ENCODE measurements at regions not wholly inside any gene's neighbourhood (a gene's known extent, or its start where the extent isn't known, plus 50 kb on each side); places are given as distances from the start of the nearest gene placed in this dataset.
"Not testable (repeated sequence)": the region's sequence is repeated elsewhere in the genome, so short reads cannot be mapped to it uniquely, and the experiment has no call there.

DNA sequence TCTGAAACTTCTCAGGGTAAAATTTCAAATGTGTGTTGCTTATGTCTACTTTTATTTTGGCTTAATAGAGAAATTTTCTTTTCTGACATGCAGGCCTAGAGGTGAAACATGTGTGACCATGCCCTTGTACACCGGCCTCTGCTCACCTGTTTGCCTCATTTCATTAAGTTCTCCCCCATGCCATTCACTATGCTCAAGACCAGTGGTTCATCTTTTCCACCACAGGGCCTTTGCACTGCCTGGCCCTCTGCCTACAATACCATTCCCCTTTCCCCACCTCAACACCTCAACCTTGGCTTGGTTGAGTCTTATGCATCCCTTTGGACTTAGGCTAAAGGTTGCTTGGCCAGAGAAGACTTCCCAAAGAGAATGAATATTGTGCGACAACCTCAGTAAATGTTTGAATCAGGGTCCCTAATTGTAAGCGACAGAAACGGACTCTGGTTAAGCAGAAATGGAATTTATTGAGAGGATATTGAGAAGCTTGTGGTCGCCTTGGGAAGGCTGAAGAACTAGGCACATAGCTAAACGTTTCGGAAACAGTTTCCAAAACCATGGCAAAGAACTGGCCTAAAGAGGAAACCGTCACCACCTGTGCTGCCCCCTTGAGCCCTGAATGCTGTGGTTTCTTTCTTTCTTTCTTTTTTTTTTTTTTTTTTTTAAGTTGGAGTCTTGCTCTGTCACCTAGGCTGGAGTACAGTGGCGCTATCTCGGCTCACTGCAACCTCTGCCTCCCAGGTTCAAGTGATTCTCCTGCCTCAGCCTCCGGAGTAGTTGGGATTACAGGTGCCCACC is 152.2 kb downstream of the SOX4 start:
- no peak for DNase-seq

DNA sequence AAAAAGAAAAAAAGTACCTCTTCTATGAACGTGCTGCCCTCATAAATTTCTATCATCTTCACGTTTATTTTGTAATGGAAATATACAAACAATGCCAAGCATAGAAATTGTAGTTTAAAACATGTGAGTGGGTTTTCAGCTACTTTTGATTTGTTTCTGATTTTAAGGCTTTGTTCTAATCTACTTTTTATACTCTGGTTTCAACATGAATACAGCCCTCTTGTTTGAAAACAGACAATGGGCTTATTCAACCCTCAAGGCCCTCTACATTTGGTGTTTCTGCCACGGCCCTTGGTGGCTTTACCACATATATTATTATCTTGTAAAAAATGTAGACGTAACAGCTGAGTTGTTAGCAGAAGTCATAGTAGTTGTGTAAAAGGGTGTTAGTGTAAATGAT is 153.9 kb downstream of the SOX4 start:
- no peak for DNase-seq

DNA sequence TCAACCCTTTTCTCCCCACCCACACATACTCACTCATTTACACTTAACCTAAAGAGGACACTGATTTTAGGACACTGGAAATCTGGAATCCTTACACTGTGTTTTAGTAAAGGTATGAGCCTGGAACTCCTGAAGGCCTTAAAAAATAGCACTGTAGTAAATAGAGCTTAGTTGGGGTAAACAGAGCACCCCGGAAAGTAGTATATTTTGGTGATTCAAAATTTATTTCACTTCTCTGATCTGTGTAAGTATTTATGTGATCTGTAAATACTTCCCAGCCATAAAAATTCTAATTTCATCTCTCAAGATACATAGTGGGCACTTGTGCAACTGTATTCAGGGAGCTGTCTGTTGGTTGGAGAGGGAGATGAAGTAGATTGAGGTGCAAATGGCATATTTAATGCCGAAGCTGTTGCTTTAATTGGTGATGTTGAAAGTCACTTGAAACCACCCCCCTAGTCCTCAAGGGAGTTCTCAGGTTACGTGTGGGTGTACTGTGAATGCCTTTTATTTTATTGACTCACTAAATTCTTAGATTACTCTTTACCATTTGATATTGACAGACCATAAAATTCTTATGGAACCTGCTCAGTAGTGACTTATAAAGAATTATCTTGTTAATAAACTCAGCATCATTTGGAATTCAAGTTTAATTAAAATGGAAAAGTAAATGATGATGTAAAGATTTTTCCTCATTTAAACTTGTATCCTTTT is 154.9 kb downstream of the SOX4 start:
- no peak for DNase-seq

DNA sequence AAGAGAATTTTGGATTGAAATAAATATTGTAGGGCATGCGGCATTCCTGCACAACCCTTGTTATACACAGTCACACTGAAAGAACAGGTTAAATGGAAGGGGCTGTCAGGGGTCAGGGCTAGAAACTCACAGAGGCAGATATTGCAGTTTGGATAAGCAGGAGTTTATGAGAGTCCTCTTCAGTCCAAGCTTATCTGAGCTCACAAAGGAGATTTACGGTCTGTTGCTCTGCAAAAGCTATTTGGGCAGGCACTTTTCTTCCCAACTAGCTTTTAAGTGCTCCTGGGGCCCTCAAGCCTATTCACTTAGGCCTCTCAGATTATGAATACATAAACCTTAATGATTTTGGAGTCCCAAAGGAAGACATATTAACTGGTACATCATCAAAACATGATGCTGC is 156.2 kb downstream of the SOX4 start:
- DNase-seq = no peak

- no peak for DNase-seq
Measured at GRCh38 chr6:21750575-21750974, 157.0 kb downstream of the SOX4 start.

DNA sequence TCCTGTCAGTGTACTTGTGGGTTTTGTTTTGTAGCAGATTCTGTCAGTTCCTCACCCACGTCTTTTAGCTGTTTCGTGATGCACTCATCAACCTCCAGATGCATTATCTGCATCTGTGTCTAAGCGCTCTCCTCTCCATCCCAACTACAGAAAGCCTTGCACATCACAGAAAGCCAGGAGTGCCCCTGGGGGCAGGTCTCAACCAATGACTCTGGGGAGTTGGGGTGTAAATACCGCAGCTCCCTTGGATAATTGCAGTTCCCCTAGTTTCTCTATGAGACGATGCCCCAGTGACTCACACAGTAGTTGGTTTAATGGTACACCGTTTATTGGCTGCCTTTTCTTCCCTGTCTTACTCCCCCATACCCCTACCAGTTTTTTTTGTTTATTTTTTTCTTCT is 158.1 kb downstream of the SOX4 start:
- peak; percentile 92 for DNase-seq

DNA sequence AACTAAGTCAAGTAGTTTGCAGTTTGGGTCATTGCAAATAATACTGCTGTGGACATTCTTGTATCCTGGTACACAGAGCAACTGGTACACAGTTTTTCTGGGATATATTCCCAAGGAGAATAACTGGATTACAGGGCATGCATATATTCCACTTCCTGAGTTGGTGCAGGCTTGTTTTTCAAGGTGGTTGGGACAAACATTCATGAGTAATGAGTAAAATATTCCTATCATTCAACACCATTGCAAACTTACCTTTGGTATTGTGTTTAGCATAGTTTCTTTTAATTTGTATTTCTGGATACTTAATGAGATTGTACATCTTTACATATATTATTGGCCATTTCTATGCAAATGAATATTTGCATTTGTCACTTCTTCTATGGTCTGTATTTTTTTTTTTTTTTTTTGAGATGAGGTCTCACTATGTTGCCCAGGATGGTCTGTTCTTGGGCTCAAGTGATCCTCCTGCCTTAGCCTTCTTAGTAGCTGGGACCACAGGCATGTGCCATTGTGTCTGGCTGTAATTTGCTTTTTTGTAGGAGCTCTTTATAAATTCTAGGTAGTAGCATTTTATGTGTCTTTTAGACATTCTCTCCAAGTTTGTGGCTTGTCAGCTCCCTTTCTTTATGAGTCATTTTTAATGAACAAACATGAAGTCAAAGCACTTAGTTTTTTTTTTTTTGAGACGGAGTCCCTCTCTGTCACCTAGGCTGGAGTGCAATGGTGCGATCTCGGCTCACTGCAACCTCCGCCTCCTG is 158.7 kb downstream of the SOX4 start:
- peak; percentile 75 for DNase-seq

GRCh38 chr6:21753241-21754108 is 159.9 kb downstream of the SOX4 start:
- DNase-seq = no peak

DNA sequence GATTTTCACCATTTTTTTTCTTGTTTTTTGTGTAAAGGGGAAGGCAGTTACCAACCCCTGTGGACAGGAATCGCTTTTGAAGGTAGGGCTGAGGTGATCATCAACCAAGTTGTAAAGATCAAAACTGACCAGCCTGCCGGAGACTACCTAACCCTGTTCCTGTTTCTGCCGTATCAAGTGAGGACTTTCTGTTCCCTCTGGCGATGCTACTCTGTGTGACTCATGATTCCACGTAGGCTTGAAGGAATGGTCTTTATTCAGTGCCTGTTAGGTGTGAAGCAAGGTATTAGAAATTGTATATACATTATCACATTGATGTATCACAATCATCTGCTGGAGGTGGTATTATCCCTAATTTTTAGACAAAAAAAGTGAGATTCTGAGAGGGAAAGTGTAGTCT is 161.3 kb downstream of the SOX4 start:
- DNase-seq = peak; percentile 80

- DNase-seq = no peak
Measured at GRCh38 chr6:21756487-21756886, 162.9 kb downstream of the SOX4 start.

DNA sequence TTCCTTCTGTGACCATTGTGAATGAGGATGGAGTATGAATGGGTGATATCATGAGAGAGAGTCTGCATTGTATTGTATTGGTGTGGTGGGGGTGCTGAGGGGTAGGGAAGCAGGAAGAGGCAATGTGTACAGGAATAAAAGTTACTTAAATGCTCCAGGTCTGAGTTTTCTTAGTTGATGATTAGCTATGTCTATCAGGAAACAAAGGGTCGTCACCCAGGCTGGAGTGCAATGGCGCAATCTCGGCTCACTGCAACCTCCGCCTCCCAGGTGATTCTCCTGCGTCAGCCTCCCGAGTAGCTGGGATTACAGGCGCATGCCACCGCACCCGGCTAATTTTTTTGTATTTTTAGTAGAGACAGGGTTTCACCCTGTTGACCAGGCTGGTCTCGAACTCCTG is 163.8 kb downstream of the SOX4 start:
- DNase-seq = not testable (repeated sequence)

DNA sequence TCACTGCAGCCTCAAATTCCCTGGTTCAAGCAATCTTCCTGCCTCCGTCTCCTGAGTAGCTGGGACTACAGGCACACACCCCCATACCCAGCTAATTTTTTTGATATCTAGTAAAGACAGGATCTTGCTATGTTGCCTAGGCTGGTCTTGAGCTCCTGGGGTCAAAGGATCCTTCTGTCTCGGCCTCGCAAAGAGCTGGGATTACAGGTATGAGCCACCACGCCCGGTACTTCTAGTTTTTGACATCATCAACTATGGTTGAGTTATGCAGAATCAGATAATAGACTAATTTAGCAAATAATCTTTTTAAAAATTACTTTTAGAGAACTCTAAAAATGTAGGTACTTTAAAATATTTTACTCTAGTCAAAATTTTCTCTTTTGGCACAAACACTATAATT is 166.2 kb downstream of the SOX4 start:
- no peak for DNase-seq

- not testable (repeated sequence) for DNase-seq
Measured at GRCh38 chr6:21761053-21761730, 167.6 kb downstream of the SOX4 start.

- DNase-seq = no peak
Measured at GRCh38 chr6:21764989-21765388, 171.4 kb downstream of the SOX4 start.

DNA sequence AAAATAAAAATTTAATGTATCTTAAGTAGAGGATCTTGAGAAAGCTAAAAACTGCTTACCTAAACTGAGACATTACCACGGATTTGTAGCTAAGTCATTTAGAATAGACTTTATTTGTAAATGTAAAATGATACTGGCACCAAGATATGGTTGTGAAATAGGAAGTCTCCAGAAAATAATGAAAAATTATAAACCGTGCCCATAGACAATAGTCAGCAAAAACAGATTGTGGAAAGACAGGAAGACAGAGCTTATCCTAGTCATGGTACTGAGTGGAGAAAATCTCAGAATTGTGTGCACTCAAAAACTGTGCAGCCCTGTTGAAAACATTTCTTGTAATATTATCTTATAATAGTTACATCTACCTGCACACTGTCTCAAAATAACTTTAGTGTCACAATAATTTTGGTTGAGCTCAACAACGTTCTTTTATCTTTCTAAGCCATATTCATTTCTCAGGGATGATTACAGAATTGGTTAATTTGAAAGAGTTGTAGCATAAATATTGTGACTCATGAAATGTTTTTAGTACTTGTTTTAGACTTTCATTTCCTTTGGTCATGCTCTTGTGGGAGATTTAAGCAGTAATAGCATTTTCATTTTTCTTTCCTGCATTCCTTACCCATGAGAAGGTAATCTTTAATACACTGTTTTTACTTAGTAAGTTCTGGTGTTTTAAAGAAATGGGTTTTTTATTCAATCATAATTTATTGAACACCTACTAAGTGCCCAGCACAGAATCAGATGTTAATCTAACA is 174.5 kb downstream of the SOX4 start:
- DNase-seq = no peak

DNA sequence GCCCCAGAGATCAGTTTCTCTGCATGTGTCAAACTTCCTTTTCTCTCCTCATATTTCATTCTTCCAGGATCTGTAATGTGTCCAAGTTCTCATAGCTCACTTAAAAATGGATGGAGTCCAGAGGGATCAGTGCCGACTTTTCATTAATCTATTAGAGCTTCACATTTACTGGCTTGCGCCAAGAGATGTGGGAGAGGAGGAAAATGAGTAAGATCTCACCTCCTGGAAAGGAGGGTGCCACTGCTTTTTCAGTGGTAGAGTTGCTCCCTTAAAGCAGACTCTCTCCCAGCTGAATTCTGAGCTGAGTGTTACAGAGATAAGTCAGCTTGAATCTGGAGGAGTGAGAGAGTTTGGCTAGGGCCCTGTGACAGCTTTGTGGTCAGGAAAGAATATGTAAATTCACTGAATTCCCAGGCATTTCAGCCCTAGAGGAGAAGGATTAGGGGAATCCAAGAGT is 175.9 kb downstream of the SOX4 start:
- DNase-seq = peak; percentile 89

GRCh38 chr6:21769968-21770367 is 176.4 kb downstream of the SOX4 start:
- no peak for DNase-seq

- no peak for DNase-seq
Measured at GRCh38 chr6:21771626-21772320, 178.2 kb downstream of the SOX4 start.

DNA sequence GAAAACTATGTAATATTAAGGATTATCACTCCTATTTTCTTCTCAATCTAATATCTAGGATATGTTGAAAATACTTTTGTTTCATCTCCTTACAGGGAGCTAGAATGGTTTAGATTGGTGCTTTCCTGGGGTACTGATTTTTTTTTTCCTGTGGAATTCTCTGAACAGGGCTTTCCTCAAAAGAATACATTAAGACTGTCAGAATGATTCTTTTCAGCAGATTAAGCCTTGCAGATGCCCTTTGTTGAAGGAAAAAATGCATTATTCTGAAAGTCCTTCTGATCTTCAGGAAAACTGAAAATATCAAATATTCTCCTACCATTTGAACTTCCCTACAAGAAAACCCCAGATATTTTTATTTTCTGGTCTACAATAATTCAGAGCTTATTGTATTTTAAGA is 178.9 kb downstream of the SOX4 start:
- DNase-seq = no peak

DNA sequence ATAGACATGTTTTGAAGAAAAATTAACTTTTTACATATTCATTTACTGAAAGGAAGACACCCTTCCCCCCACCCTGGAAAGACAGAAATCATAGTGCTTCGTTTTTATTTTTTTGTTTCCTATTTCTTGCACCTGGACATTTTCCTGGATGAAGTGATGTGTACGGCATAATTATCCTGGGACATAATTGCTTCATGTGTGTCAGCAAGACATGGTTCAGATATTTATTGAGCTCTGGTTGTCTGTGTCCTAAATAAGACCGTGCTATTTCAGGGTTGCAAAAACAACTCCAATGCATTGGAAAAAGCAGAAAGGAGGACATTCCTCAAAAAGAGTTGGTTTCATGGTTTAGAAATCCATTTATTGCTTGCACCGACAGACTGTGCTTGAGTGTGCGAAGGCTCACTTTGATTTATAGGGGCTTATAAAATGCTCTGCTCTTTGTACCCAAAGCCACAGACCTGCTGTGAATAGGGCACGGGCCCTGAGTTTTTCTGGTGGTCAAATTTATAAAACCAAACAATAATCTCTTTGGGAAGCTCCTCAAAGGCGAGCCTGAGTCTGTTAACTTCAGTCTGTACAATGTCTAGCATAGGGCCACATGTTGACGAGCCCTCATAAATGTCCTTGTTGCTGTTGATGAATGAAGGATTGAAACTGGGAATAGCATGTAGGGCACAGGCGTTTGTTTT is 179.5 kb downstream of the SOX4 start:
- DNase-seq = no peak

Data from islet precursor cell (in vitro differentiated cells).